OCI-LY1 (cell line): ENCODE measurements at regions not wholly inside any gene's neighbourhood (a gene's known extent, or its start where the extent isn't known, plus 50 kb on each side); places are given as distances from the start of the nearest gene placed in this dataset.

Experiments
- H2AFZ ChIP-seq: fragments of 200-600 bp; sonication (generic), shearing (Covaris generic); 2 replicates; pipeline ENCODE4 v1.6.0; 2014; ENCODE audit warnings: antibody characterized with exemption, mild to moderate bottlenecking, low read length
- H3F3A ChIP-seq: fragments of 200-600 bp; sonication (generic), shearing (Covaris generic); 2 replicates; pipeline ENCODE4 v1.6.0; 2014; ENCODE audit warnings: mild to moderate bottlenecking, antibody characterized with exemption, low read length, moderate library complexity; ENCODE audit not compliant: insufficient read depth
- H3K27ac ChIP-seq: fragments of 200-600 bp; sonication (generic); 2 replicates; pipeline ENCODE4 v1.5.1; 2014; ENCODE audit warnings: low read length, mixed run types, mild to moderate bottlenecking, low read depth; ENCODE audit not compliant: poor library complexity, severe bottlenecking
- H3K27me3 ChIP-seq: fragments of 200-600 bp; sonication (generic); 2 replicates; pipeline ENCODE4 v1.6.0; 2014; ENCODE audit warnings: antibody characterized with exemption, mild to moderate bottlenecking, low read length, moderate library complexity; ENCODE audit not compliant: insufficient read depth
- H3K36me3 ChIP-seq: fragments of 200-600 bp; sonication (generic); 2 replicates; pipeline ENCODE4 v1.6.1; 2014; ENCODE audit warnings: mild to moderate bottlenecking, antibody characterized with exemption, low read length, moderate library complexity, mixed read lengths; ENCODE audit not compliant: insufficient read depth
- H3K4me1 ChIP-seq: fragments of 200-600 bp; sonication (generic); 2 replicates; pipeline ENCODE4 v1.5.1; 2014; ENCODE audit warnings: mild to moderate bottlenecking, low read length, moderate library complexity; ENCODE audit not compliant: insufficient read depth, severe bottlenecking
- H3K4me2 ChIP-seq: fragments of 200-600 bp; sonication (generic), shearing (Covaris generic); 2 replicates; pipeline ENCODE4 v1.6.1; 2014; ENCODE audit warnings: low read length
- H3K4me3 ChIP-seq: fragments of 200-600 bp; sonication (generic); 2 replicates; pipeline ENCODE4 v1.5.1; 2014; ENCODE audit warnings: low read length, low read depth, mild to moderate bottlenecking, mixed read lengths; ENCODE audit not compliant: poor library complexity, severe bottlenecking
- H3K79me2 ChIP-seq: fragments of 200-600 bp; shearing (Covaris generic); 2 replicates; pipeline ENCODE4 v1.6.1; 2016; ENCODE audit warnings: mixed run types, low read length, mixed read lengths; ENCODE audit not compliant: insufficient read depth
- H3K9ac ChIP-seq: fragments of 200-600 bp; sonication (generic), shearing (Covaris generic); 2 replicates; pipeline ENCODE4 v1.6.1; 2014; ENCODE audit warnings: mild to moderate bottlenecking, low read length, mixed read lengths
- H3K9me2 ChIP-seq: fragments of 200-600 bp; sonication (generic), shearing (Covaris generic); 2 replicates; pipeline ENCODE4 v1.6.1; 2014; ENCODE audit warnings: low read depth, mild to moderate bottlenecking, low read length, mixed read lengths
- H3K9me3 ChIP-seq: fragments of 200-600 bp; shearing (Covaris generic); 2 replicates; pipeline ENCODE4 v1.6.1; 2014; ENCODE audit warnings: low read length, mixed read lengths
- H4K20me1 ChIP-seq: fragments of 200-600 bp; sonication (generic), shearing (Covaris generic); 2 replicates; pipeline ENCODE4 v1.6.0; 2016; ENCODE audit warnings: mild to moderate bottlenecking, low read length; ENCODE audit not compliant: insufficient read depth
- CTCF ChIP-seq: fragments of 200-600 bp; sonication (generic), shearing (Covaris generic); IDR thresholded peaks from 2 replicates; pipeline ENCODE4 v1.5.1; 2017; ENCODE audit warnings: mild to moderate bottlenecking, antibody characterized with exemption, low read length, moderate library complexity, mixed read lengths
- EZH2 ChIP-seq: fragments of 200-600 bp; sonication (generic), shearing (Covaris generic); IDR thresholded peaks from 2 replicates; pipeline ENCODE4 v1.8.0; 2017; ENCODE audit warnings: borderline replicate concordance, mixed run types, mild to moderate bottlenecking, antibody characterized with exemption, low read length, moderate library complexity, mixed read lengths

GRCh38 chr1:230563591-230563990 is 78.7 kb upstream of the COG2 start:
- no peaks in the 10 kb centered on the region for H3K9me3 ChIP-seq
- H3K36me3 ChIP-seq, result no peaks in the 10 kb centered on the region
- H3K4me2 ChIP-seq, result no peak overlapping the region
- no peak overlapping the region for H2AFZ ChIP-seq
- H3K27me3 ChIP-seq, result no peaks in the 10 kb centered on the region
- H3K27ac ChIP-seq, result no peak overlapping the region
- no peaks in the 10 kb centered on the region for H3K4me1 ChIP-seq
- TF ChIP-seq EZH2 (no peak), CTCF (no peak)
- H4K20me1 ChIP-seq, result no peaks in the 10 kb centered on the region
- no peaks in the 10 kb centered on the region for H3F3A ChIP-seq
- no peak overlapping the region for H3K9ac ChIP-seq
- H3K9me2 ChIP-seq, result no peaks in the 10 kb centered on the region
- H3K4me3 ChIP-seq, result no peak overlapping the region
- H3K79me2 ChIP-seq, result no peaks in the 10 kb centered on the region

GRCh38 chr1:230561570-230561969 is 80.7 kb upstream of the COG2 start:
- H4K20me1 ChIP-seq, result no peaks in the 10 kb centered on the region
- H3K27ac ChIP-seq, result no peak overlapping the region
- H2AFZ ChIP-seq, result no peak overlapping the region
- no peak overlapping the region for H3K4me3 ChIP-seq
- H3F3A ChIP-seq, result no peaks in the 10 kb centered on the region
- H3K9me2 ChIP-seq, result no peaks in the 10 kb centered on the region
- no peak overlapping the region for H3K9ac ChIP-seq
- TF ChIP-seq CTCF, result no peak
- TF ChIP-seq EZH2, result no peak
- no peaks in the 10 kb centered on the region for H3K9me3 ChIP-seq
- H3K79me2 ChIP-seq, result no peaks in the 10 kb centered on the region
- no peaks in the 10 kb centered on the region for H3K4me1 ChIP-seq
- no peak overlapping the region for H3K4me2 ChIP-seq
- H3K36me3 ChIP-seq, result no peaks in the 10 kb centered on the region
- no peaks in the 10 kb centered on the region for H3K27me3 ChIP-seq

DNA sequence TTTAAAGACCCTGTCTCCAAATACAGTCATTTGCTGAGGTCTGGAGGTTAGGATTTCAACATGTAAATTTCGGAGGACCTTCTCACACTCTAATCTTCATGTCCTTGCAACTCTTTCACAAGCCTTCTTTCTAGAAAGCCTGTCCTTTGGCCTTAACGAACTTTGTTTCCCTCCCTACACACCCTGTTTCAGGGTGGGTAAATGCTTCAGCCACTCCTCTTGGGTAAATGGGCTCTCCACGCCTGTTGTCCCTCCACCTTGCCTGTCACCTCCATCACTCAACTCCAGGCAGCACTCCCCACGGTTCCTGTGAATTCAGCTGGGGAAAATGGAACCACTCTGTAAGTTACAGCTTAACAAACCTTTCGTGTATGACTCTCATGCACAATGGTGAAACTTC is 84.0 kb upstream of the COG2 start:
- H3K9me3 ChIP-seq, result no peaks in the 10 kb centered on the region
- H2AFZ ChIP-seq, result no peak overlapping the region
- no peak overlapping the region for H3K9ac ChIP-seq
- H3K36me3 ChIP-seq, result no peaks in the 10 kb centered on the region
- no peak overlapping the region for H3K27ac ChIP-seq
- H3K4me1 ChIP-seq, result no peaks in the 10 kb centered on the region
- no peak overlapping the region for H3K4me2 ChIP-seq
- H3K27me3 ChIP-seq, result no peaks in the 10 kb centered on the region
- no peaks in the 10 kb centered on the region for H4K20me1 ChIP-seq
- TF ChIP-seq CTCF, result no peak
- TF ChIP-seq EZH2, result no peak
- H3F3A ChIP-seq, result no peaks in the 10 kb centered on the region
- H3K4me3 ChIP-seq, result no peak overlapping the region
- no peaks in the 10 kb centered on the region for H3K9me2 ChIP-seq
- no peaks in the 10 kb centered on the region for H3K79me2 ChIP-seq
